Thoracic aorta (tissue), 2 donors: ENCODE measurements at regions not wholly inside any gene's neighbourhood (a gene's known extent, or its start where the extent isn't known, plus 50 kb on each side); places are given as distances from the start of the nearest gene placed in this dataset.

Experiments
- ATAC-seq: fragments of 150-250 bp; one replicate; pipeline ENCODE4 v1.8.0; 2017; ENCODE audit warnings: low read depth; ENCODE audit not compliant: insufficient number of reproducible peaks, low FRiP score
- DNase-seq: peaks from one replicate; pipeline ENCODE4 v3.0.0-alpha.2; 2020; ENCODE audit warnings: low spot score
- H3K27ac ChIP-seq, 2 donors: fragments of 200-600 bp; sonication (generic); 1 replicate in 1 of 2; 2 replicates in 1 of 2; pipeline ENCODE4 v1.5.1; 2016; ENCODE audit warnings: mild to moderate bottlenecking in 2 of 2, moderate library complexity in 2 of 2
- H3K27me3 ChIP-seq: fragments of 200-600 bp; sonication (generic); replicated peaks from 2 replicates; pipeline ENCODE4 v1.6.0; 2016; ENCODE audit warnings: mild to moderate bottlenecking; ENCODE audit not compliant: insufficient read depth
- H3K36me3 ChIP-seq: fragments of 200-600 bp; sonication (generic); one replicate; pipeline ENCODE4 v1.5.1; 2016
- H3K4me1 ChIP-seq, 2 donors: fragments of 200-600 bp; sonication (generic); 1 replicate in 1 of 2; 2 replicates in 1 of 2; pipeline versions ENCODE4 v1.5.1 to v1.6.0; 2016; ENCODE audit warnings: low read depth in 2 of 2, mild to moderate bottlenecking in 1 of 2; ENCODE audit not compliant: control insufficient read depth in 1 of 2
- H3K4me3 ChIP-seq: fragments of 200-600 bp; sonication (generic); 2 replicates; pipeline ENCODE4 v1.5.1; 2016; ENCODE audit warnings: mild to moderate bottlenecking
- H3K9me3 ChIP-seq: fragments of 200-600 bp; sonication (generic); 2 replicates; pipeline ENCODE4 v1.5.1; 2016
- TF ChIP-seq, protein P1 (sequence below): fragments of 200-600 bp; sonication (generic); IDR thresholded peaks from one replicate; pipeline ENCODE4 v1.5.1; 2019; ENCODE audit warnings: antibody characterized with exemption

DNA sequence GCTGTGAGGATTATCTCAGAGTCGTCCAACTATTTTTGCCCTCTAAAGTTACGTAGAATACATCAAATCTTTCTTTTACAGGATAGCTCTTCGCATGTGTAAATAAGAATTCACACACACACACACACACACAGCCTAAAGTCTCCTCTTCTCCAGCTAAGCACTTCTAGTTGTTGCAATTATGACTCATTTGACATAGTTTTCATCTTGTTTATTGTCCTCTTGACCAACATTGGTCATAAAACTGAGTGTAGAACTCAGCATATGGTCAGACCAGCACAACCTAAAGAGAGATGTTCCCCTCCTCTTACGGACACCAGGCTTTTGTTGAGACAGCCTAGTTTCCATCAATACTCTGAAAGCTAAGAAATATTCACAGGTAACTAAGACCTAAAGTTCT, 234.2 kb downstream of the BLID start:
- Histone ChIP-seq H3K4me1 (peaks cover 4 to 9% of the 10 kb centered on the region in 2 donors), H3K27me3 (no peaks in the 10 kb centered on the region), H3K27ac (no peak overlapping the region), H3K4me3 (no peak overlapping the region), H3K36me3 (no peaks in the 10 kb centered on the region), H3K9me3 (no peaks in the 10 kb centered on the region)
- TF ChIP-seq, protein P1, sequence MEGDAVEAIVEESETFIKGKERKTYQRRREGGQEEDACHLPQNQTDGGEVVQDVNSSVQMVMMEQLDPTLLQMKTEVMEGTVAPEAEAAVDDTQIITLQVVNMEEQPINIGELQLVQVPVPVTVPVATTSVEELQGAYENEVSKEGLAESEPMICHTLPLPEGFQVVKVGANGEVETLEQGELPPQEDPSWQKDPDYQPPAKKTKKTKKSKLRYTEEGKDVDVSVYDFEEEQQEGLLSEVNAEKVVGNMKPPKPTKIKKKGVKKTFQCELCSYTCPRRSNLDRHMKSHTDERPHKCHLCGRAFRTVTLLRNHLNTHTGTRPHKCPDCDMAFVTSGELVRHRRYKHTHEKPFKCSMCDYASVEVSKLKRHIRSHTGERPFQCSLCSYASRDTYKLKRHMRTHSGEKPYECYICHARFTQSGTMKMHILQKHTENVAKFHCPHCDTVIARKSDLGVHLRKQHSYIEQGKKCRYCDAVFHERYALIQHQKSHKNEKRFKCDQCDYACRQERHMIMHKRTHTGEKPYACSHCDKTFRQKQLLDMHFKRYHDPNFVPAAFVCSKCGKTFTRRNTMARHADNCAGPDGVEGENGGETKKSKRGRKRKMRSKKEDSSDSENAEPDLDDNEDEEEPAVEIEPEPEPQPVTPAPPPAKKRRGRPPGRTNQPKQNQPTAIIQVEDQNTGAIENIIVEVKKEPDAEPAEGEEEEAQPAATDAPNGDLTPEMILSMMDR: no peak
- ATAC-seq: no peak
- no peak for DNase-seq

DNA sequence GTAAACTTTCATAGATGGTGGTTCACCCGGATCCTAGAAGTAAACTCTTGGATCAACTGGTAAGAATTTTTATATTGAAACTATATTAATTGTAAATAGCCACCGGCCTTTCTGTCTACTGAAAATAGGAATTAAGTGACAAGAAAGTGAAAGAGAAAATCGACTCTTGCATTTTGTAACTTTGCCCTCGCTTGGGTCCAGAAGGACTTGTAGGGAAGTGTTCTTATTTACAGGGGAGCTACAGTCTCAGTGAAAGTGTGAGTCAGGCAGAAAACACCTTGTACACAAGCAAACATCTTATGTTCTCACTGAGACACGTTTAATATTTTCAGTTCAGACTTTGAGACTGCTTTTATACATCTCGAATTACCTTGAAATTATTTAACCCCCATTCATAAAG, 238.9 kb downstream of the BLID start:
- DNase-seq: no peak
- ATAC-seq: no peak
- Histone ChIP-seq H3K27me3 (no peaks in the 10 kb centered on the region), H3K27ac (no peak overlapping the region), H3K4me1 (no peaks in the 10 kb centered on the region), H3K36me3 (no peaks in the 10 kb centered on the region), H3K9me3 (no peaks in the 10 kb centered on the region), H3K4me3 (no peak overlapping the region)
- TF ChIP-seq, protein P1: no peak

DNA sequence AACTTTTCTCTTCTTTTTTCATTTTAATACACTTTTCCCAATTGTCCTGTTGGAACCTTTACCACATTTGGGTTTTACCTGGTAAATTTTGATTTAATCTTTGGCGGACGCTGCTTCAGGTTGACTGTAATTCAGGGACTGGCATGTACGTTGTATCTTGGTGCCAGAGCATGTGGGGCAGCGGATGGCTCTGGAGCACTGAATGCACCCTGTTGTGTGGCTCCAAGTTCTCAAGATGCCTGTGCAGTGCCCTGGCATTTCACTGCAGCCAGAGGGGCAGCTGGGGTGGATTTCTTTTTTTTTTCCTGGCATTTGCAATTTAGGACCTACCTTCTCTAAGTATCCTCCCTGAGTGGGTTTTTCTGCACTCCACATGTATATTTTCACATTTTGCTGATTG, 242.2 kb downstream of the BLID start:
- no peak overlapping the region for H3K4me3 ChIP-seq
- H3K27ac ChIP-seq: no peak overlapping the region
- H3K4me1 ChIP-seq: peaks cover 6 to 25% of the 10 kb centered on the region in 2 donors
- H3K27me3 ChIP-seq: no peaks in the 10 kb centered on the region
- TF ChIP-seq, protein P1: no peak
- no peak for ATAC-seq
- DNase-seq: no peak
- no peaks in the 10 kb centered on the region for H3K9me3 ChIP-seq
- no peaks in the 10 kb centered on the region for H3K36me3 ChIP-seq

DNA sequence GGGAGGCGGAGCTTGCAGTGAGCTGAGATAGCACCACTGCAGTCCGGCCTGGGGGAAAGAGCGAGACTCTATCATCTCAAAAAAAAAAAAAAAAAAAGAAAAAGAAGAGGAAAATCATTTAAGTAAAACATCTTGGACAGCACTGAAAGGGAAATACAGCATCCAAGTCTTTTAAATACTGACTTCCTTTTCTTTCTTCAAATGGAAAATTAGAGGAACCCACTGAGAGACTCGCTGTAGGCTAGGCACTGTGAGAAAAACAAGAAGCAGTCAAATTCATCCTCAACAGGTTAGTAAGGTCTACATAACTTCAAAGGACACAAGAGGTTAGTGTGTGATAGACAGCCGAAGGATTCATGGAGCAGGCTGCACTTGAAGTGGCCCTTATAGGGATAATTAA, 243.7 kb downstream of the BLID start:
- Histone ChIP-seq H3K9me3 (no peaks in the 10 kb centered on the region), H3K36me3 (no peaks in the 10 kb centered on the region), H3K4me1 (peaks cover 6 to 25% of the 10 kb centered on the region in 2 donors), H3K27me3 (no peaks in the 10 kb centered on the region), H3K4me3 (no peak overlapping the region), H3K27ac (no peak overlapping the region)
- TF ChIP-seq, protein P1: no peak
- DNase-seq (no peak), ATAC-seq (no peak)

DNA sequence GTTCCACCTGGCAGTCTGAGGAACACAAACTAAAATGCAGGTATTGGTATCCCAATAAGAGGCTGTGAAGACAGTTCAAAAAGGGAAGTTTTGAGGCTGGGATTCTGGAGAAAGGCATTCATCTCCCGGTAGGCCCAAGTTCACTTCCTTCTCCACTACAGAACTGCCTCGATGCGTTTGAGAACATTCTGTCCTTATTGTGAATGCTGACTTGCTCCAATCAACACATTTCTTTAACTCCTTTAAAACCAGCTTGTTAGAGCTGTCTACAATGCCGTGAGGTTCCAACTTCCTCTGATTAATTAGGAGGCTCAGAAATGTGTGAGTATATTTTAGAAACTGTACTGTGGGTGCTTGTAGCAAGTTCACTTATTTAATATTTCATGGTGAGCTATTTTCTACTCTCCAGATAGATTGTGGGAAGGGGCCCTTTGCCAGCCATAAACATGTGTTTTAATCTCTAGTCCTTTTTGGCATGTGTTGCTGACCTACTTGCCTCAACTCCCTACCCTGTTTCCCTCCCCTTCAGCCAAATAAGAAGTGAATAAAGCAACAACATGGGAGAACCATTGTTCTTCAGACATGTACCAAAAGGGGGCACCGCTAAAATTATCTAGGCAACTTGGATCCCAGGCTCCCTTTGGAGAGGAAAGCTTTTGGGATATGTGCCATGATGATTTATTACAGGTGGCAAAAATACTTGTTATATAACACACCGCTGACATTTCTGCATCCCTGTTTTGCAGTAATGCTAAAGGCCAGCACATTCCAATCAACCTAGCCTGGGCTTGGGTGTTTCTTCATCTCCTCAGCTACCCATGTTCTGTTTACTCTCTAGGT, 245.6 kb downstream of the BLID start:
- no peaks in the 10 kb centered on the region for H3K27me3 ChIP-seq
- DNase-seq (no peak), ATAC-seq (no peak)
- no peak overlapping the region for H3K4me3 ChIP-seq
- peak overlapping the region; percentile 58 to 87 for H3K27ac ChIP-seq
- no peaks in the 10 kb centered on the region for H3K36me3 ChIP-seq
- TF ChIP-seq, protein P1: peak; percentile 4
- H3K9me3 ChIP-seq: no peaks in the 10 kb centered on the region
- peaks cover 6 to 25% of the 10 kb centered on the region in 2 donors for H3K4me1 ChIP-seq
